ENCODE measurements at regions not wholly inside any gene's neighbourhood (a gene's known extent, or its start where the extent isn't known, plus 50 kb on each side); places are given as distances from the start of the nearest gene placed in this dataset.

GRCh38 chr1:168834225-168834872 lies 105.3 kb upstream of the DPT start (continued):
- no peak for TF ChIP-seq ZNF747 (CRISPR knock-in tag; IDR thresholded peaks at IDR 0.05; ENCODE audit: borderline replicate concordance)
- TF ChIP-seq IRF2 (CRISPR knock-in tag; IDR thresholded peaks at IDR 0.05), result peak; percentile 53; the same call in 1 of the 2 replicates
- peak; percentile 86 for TF ChIP-seq PPARG (CRISPR knock-in tag; conservative IDR thresholded peaks at IDR 0.05)
- TF ChIP-seq GATAD2A (CRISPR knock-in tag; IDR thresholded peaks at IDR 0.05), result peak; percentile 89
- TF ChIP-seq ZMYM4 (CRISPR knock-in tag; IDR thresholded peaks at IDR 0.05), result peak; percentile 36; the same call in 1 of the 2 replicates
- no peak for TF ChIP-seq ZNF674 (CRISPR knock-in tag; IDR thresholded peaks at IDR 0.05; ENCODE audit: low read depth)
- TF ChIP-seq HCFC1 (IDR thresholded peaks at IDR 0.05; ENCODE audit: low read depth, low read length), result no peak
- 0 out of 2 replicates have a peak, but pooled peaks have one; percentile 30 for TF ChIP-seq MEIS1 (CRISPR knock-in tag; IDR thresholded peaks at IDR 0.05; ENCODE audit: borderline replicate concordance)
- peak; percentile 43; the same call in 1 of the 2 replicates for TF ChIP-seq DPF2 (CRISPR knock-in tag; IDR thresholded peaks at IDR 0.05; ENCODE audit: borderline replicate concordance, low read depth)
- TF ChIP-seq ATF1 (CRISPR knock-in tag; IDR thresholded peaks at IDR 0.05), result peak; percentile 56; the same call in 1 of the 2 replicates
- TF ChIP-seq MIXL1 (CRISPR knock-in tag; IDR thresholded peaks at IDR 0.05), result peak; percentile 84; the same call in 1 of the 2 replicates
- TF ChIP-seq ZNF260 (CRISPR knock-in tag; IDR thresholded peaks at IDR 0.05; ENCODE audit: borderline replicate concordance, low read depth), result no peak
- peak; percentile 99 for TF ChIP-seq SSRP1 (CRISPR knock-in tag; IDR thresholded peaks at IDR 0.05)
- TF ChIP-seq ZNF598 (CRISPR knock-in tag; IDR thresholded peaks at IDR 0.05; ENCODE audit: borderline replicate concordance), result no peak
- 0 out of 2 replicates have a peak, but pooled peaks have one; percentile 48 for TF ChIP-seq MIER3 (CRISPR knock-in tag; IDR thresholded peaks at IDR 0.05; ENCODE audit: borderline replicate concordance)
- TF ChIP-seq HNRNPLL (IDR thresholded peaks at IDR 0.05; ENCODE audit: low read depth, low read length, poor library complexity, severe bottlenecking), result no peak
- no peak for TF ChIP-seq IKZF1 (IDR thresholded peaks at IDR 0.05)
- peak in 1 of 2 experiments; percentile 95; a peak in 2 of 4 replicates for TF ChIP-seq EP300 (IDR thresholded peaks at IDR 0.05; ENCODE audit: low read depth in 2 of 2, low read length in 2 of 2)
- peak; percentile 78; the same call in 1 of the 2 replicates for TF ChIP-seq EP300 (CRISPR knock-in tag; IDR thresholded peaks at IDR 0.05; ENCODE audit: borderline replicate concordance)
- TF ChIP-seq KLF9 (CRISPR knock-in tag; IDR thresholded peaks at IDR 0.05; ENCODE audit: low read depth), result no peak
- peak; percentile 79 for TF ChIP-seq FOXP4 (CRISPR knock-in tag; IDR thresholded peaks at IDR 0.05)
- TF ChIP-seq SP140L (CRISPR knock-in tag; IDR thresholded peaks at IDR 0.05; ENCODE audit: borderline replicate concordance), result 0 out of 2 replicates have a peak, but pooled peaks have one; percentile 60
- peak; percentile 79 for TF ChIP-seq KDM6A (CRISPR knock-in tag; IDR thresholded peaks at IDR 0.05; ENCODE audit: low read depth)
- no peak for TF ChIP-seq ZNF547 (CRISPR knock-in tag; IDR thresholded peaks at IDR 0.05)
- TF ChIP-seq POLR2A (IDR thresholded peaks at IDR 0.05; ENCODE audit: insufficient read depth in 1 of 2, low read depth in 2 of 2, low read length in 2 of 2), result peak; percentile 52 to 57; a peak in 2 of 4 replicates
- TF ChIP-seq ZNF800 (CRISPR knock-in tag; IDR thresholded peaks at IDR 0.05), result no peak
- TF ChIP-seq ZNF326 (CRISPR knock-in tag; IDR thresholded peaks at IDR 0.05; ENCODE audit: borderline replicate concordance), result no peak
- no peak for TF ChIP-seq REL (CRISPR knock-in tag; conservative IDR thresholded peaks at IDR 0.05)
- TF ChIP-seq ZNF383 (CRISPR knock-in tag; IDR thresholded peaks at IDR 0.05; ENCODE audit: borderline replicate concordance), result no peak
